Mucosa of descending colon (tissue), 3 donors: ENCODE measurements at regions not wholly inside any gene's neighbourhood (a gene's known extent, or its start where the extent isn't known, plus 50 kb on each side); places are given as distances from the start of the nearest gene placed in this dataset.

Source experiments
- ATAC-seq: fragments of 200-7000 bp; cut with Tn5 transposase; one replicate; pipeline ENCODE4 v1.9.1; 2020; ENCODE audit warnings: mild to moderate bottlenecking, moderate library complexity
- DNase-seq, 3 donors: peaks; one replicate each; pipeline ENCODE4 v3.0.0-alpha.2; 2020
- H3K36me3 ChIP-seq: fragments of 200-600 bp; one replicate; pipeline ENCODE4 v1.8.0; 2021; ENCODE audit warnings: low read depth, mild to moderate bottlenecking
- H3K4me1 ChIP-seq: fragments of 200-600 bp; one replicate; pipeline ENCODE4 v1.8.0; 2021; ENCODE audit warnings: low read depth, mild to moderate bottlenecking
- H3K4me3 ChIP-seq: fragments of 200-600 bp; one replicate; pipeline ENCODE4 v1.8.0; 2021; ENCODE audit warnings: mild to moderate bottlenecking
- H3K9me3 ChIP-seq: fragments of 200-600 bp; one replicate; pipeline ENCODE4 v1.8.0; 2021; ENCODE audit warnings: mild to moderate bottlenecking
- CTCF ChIP-seq: fragments of 200-600 bp; IDR thresholded peaks from one replicate; pipeline ENCODE4 v1.8.0; 2022; ENCODE audit warnings: antibody characterized with exemption, mild to moderate bottlenecking
- intact Hi-C, 2 donors: fragments of 100-400 bp; cut with DNase I in 1 of 2; cut with micrococcal nuclease in 1 of 2; formaldehyde crosslinking; loops; one replicate each; pipeline versions ENCODE4 v1.11.0 to v1.11.1; 2022; cut with DNase I, micrococcal nuclease
- donor health status: DM: no; HTN: no; CAD: no; lungs with moderate emphysema.
- donor health status: DM: no; HTN: no; CAD: no.
- donor health status: DM: no; HTN: yes; CAD: no.

GRCh38 chr17:13785981-13786598, 184.4 kb upstream of the HS3ST3A1 start:
- TF ChIP-seq CTCF: no peak
- DNase-seq: no peak
- H3K4me3 ChIP-seq: no peak overlapping the region
- no peaks in the 10 kb centered on the region for H3K4me1 ChIP-seq
- intact Hi-C loops: no loop called here
- H3K36me3 ChIP-seq: no peaks in the 10 kb centered on the region
- no peak for ATAC-seq
- H3K9me3 ChIP-seq: peaks cover 2% of the 10 kb centered on the region

GRCh38 chr17:13787636-13788035, 185.9 kb upstream of the HS3ST3A1 start:
- intact Hi-C loops: no loop called here
- H3K4me1 ChIP-seq: no peaks in the 10 kb centered on the region
- no peak for DNase-seq
- no peak overlapping the region for H3K4me3 ChIP-seq
- H3K36me3 ChIP-seq: no peaks in the 10 kb centered on the region
- no peak for ATAC-seq
- no peaks in the 10 kb centered on the region for H3K9me3 ChIP-seq
- TF ChIP-seq CTCF: no peak

GRCh38 chr17:13788385-13788784, 186.7 kb upstream of the HS3ST3A1 start:
- Histone ChIP-seq H3K9me3 (no peaks in the 10 kb centered on the region), H3K4me3 (no peak overlapping the region), H3K4me1 (no peaks in the 10 kb centered on the region), H3K36me3 (no peaks in the 10 kb centered on the region)
- TF ChIP-seq CTCF: no peak
- intact Hi-C loops: no loop called here
- ATAC-seq: no peak
- DNase-seq: no peak

GRCh38 chr17:13792314-13792713, 190.6 kb upstream of the HS3ST3A1 start:
- DNase-seq: no peak
- Histone ChIP-seq H3K4me3 (no peak overlapping the region), H3K4me1 (no peaks in the 10 kb centered on the region), H3K36me3 (no peaks in the 10 kb centered on the region), H3K9me3 (no peaks in the 10 kb centered on the region)
- intact Hi-C loops: no loop called here
- TF ChIP-seq CTCF: no peak
- no peak for ATAC-seq

- DNase-seq (no peak), ATAC-seq (no peak)
- Histone ChIP-seq H3K36me3 (no peaks in the 10 kb centered on the region), H3K4me3 (no peak overlapping the region), H3K4me1 (no peaks in the 10 kb centered on the region), H3K9me3 (no peaks in the 10 kb centered on the region)
- intact Hi-C loops: no loop called here
- no peak for TF ChIP-seq CTCF
These were observed 192.2 kb upstream of the HS3ST3A1 start for GRCh38 chr17:13793951-13794350.

GRCh38 chr17:13797863-13798262, 196.1 kb upstream of the HS3ST3A1 start:
- H3K9me3 ChIP-seq: no peaks in the 10 kb centered on the region
- no peak for DNase-seq
- H3K4me3 ChIP-seq: no peak overlapping the region
- intact Hi-C loops: no loop called here
- no peaks in the 10 kb centered on the region for H3K4me1 ChIP-seq
- no peak for TF ChIP-seq CTCF
- H3K36me3 ChIP-seq: no peaks in the 10 kb centered on the region
- no peak for ATAC-seq
